ENCODE measurements at regions not wholly inside any gene's neighbourhood (a gene's known extent, or its start where the extent isn't known, plus 50 kb on each side); places are given as distances from the start of the nearest gene placed in this dataset.

DNA sequence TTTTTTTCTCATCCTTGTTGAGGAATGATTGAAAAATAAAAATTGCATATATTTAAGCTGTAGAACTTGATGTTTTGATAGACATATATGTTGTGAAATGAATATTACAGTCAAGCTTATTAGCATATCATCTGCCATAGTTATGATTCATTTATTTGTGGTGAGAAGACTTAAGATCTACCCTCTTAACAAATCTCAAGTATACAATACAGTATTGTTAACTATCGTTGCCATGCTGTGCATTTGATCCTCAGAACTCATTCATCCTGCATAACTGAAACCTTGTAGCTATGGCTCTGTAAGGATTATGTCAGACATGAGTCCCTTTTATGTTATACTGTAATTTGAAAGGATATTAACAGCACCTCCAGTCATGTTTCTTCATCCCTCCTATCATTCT, 2045.3 kb downstream of the ARAP2 start:
- H3K4me1 ChIP-seq = no peaks in the 10 kb centered on the region
- no peak overlapping the region for H3K4me3 ChIP-seq (ENCODE audit: low read depth, low read length)
- TF ChIP-seq, protein P1, sequence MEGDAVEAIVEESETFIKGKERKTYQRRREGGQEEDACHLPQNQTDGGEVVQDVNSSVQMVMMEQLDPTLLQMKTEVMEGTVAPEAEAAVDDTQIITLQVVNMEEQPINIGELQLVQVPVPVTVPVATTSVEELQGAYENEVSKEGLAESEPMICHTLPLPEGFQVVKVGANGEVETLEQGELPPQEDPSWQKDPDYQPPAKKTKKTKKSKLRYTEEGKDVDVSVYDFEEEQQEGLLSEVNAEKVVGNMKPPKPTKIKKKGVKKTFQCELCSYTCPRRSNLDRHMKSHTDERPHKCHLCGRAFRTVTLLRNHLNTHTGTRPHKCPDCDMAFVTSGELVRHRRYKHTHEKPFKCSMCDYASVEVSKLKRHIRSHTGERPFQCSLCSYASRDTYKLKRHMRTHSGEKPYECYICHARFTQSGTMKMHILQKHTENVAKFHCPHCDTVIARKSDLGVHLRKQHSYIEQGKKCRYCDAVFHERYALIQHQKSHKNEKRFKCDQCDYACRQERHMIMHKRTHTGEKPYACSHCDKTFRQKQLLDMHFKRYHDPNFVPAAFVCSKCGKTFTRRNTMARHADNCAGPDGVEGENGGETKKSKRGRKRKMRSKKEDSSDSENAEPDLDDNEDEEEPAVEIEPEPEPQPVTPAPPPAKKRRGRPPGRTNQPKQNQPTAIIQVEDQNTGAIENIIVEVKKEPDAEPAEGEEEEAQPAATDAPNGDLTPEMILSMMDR (IDR thresholded peaks at IDR 0.05; ENCODE audit: low read depth, low read length) = no peak
- no peaks in the 10 kb centered on the region for H3K27me3 ChIP-seq
- H3K36me3 ChIP-seq = no peaks in the 10 kb centered on the region
- no peak for DNase-seq
- no peaks in the 10 kb centered on the region for H3K9me3 ChIP-seq

DNA sequence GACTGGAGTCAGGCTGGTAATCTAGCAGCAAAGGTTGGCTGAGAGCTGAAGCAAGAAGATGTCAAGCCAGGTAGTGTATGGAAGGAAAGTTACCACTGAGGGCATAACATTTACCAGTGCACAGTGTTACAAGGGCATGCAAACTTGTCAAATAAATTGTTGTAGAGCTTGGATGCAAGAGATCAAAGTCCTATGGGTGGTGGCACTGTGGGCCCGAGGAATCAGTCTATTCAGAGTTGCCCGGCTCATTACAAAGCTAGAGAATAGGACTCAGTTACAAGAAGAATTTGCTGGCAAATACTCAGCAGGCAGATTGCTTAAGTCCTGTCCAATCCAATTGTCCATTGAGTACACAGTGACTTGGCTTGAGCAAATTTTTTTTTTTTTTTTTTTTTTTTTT, 2043.8 kb downstream of the ARAP2 start:
- Histone ChIP-seq H3K9me3 (no peaks in the 10 kb centered on the region), H3K27me3 (no peaks in the 10 kb centered on the region), H3K36me3 (no peaks in the 10 kb centered on the region), H3K4me1 (no peaks in the 10 kb centered on the region), H3K4me3 (ENCODE audit: low read depth, low read length) (no peak overlapping the region)
- no peak for DNase-seq
- TF ChIP-seq, protein P1 (IDR thresholded peaks at IDR 0.05; ENCODE audit: low read depth, low read length) = no peak

DNA sequence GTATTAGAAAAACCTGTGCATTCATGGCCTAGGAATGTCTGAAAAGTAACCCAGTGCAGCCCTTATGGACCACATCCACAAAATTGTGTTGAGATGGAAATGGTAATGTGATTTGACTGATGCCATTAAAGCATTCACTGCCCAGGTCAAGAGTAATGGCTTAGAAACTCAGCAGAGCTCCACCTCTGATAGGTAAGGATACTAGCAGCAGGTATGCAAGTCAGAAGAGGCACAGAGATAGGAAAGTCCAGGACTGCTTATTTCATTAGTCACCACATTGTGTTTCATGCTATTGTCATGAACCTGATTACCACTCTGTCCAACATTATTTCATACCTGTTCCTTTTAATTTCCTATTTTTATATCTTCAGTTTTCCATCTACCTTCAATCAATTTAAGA, 2042.2 kb downstream of the ARAP2 start:
- no peak for DNase-seq
- H3K36me3 ChIP-seq = no peaks in the 10 kb centered on the region
- H3K9me3 ChIP-seq = no peaks in the 10 kb centered on the region

DNA sequence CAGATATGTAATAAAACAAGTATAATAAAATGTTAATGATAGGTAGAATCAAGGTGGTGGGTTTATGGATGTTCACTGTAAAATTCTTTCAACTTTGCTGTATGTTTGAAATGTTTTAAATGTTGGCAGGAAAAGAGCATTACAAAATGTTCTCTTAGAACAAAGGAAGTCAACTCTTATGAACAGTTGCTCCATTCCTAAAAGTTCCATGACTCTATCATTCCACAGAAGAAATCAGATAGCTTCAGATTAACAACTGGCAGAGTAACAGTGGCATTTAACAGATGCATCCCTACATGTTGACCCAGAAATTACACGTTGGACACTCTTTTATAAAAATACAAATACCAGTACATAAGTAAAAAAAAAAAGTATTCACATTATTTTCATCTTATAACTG, 2023.7 kb downstream of the ARAP2 start:
- Histone ChIP-seq H3K4me3 (ENCODE audit: low read depth, low read length) (no peak overlapping the region), H3K36me3 (no peaks in the 10 kb centered on the region; the same call in 1 of the 2 replicates), H3K27me3 (no peaks in the 10 kb centered on the region), H3K9me3 (no peaks in the 10 kb centered on the region), H3K4me1 (no peaks in the 10 kb centered on the region)
- no peak for DNase-seq
- TF ChIP-seq, protein P1 (IDR thresholded peaks at IDR 0.05; ENCODE audit: low read depth, low read length) = no peak

More for the DNA sequence above, 2042.2 kb downstream of the ARAP2 start:
- TF ChIP-seq, protein P1 (IDR thresholded peaks at IDR 0.05; ENCODE audit: low read depth, low read length) = no peak
- H3K4me3 ChIP-seq (ENCODE audit: low read depth, low read length) = no peak overlapping the region
- H3K4me1 ChIP-seq = no peaks in the 10 kb centered on the region
- H3K27me3 ChIP-seq = no peaks in the 10 kb centered on the region

DNA sequence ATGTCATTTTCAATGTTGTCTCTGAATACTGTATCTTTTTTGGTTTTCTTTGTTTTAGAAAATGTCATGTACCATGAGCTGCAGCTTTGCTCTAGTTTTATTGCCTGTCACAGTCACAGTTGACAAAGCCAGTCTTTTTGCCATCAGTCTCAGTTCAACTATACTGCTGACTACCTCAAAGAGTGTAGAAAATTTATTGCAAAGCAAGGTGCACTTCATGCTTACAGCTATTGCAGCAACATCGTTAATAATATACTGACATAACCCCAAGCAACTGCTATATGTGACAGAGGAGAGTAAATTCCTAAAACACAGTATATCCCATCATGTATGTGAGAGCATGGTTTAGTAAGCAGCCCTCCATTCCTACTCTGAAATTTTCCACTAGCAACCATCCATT, 2022.3 kb downstream of the ARAP2 start:
- Histone ChIP-seq H3K9me3 (no peaks in the 10 kb centered on the region), H3K4me1 (no peaks in the 10 kb centered on the region), H3K4me3 (ENCODE audit: low read depth, low read length) (no peak overlapping the region), H3K36me3 (no peaks in the 10 kb centered on the region; the same call in 1 of the 2 replicates), H3K27me3 (no peaks in the 10 kb centered on the region)
- DNase-seq = no peak
- TF ChIP-seq, protein P1 (IDR thresholded peaks at IDR 0.05; ENCODE audit: low read depth, low read length) = no peak

DNA sequence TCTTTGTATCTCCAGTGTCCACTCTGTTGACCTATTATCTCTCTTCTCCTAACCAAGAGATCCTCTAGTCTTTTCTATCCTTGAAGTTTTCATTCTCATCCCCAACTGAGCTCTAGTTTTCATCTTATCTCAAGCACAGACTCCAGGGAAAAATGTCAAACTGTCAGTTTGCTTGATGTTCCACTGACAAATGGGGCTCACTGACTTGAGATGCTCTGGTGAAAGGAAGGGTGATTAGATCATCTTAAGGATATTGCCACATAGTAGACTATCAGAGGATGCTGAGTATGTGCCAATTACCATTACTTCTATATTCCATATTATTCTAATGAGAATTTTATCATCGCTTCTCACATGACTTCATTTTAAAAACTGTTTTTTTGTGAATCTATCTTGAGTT, 2008.2 kb downstream of the ARAP2 start:
- no peaks in the 10 kb centered on the region for H3K9me3 ChIP-seq
- H3K36me3 ChIP-seq = no peaks in the 10 kb centered on the region
- DNase-seq = no peak
- TF ChIP-seq, protein P1 (IDR thresholded peaks at IDR 0.05; ENCODE audit: low read depth, low read length) = no peak
- H3K27me3 ChIP-seq = no peaks in the 10 kb centered on the region
- no peaks in the 10 kb centered on the region for H3K4me1 ChIP-seq
- no peak overlapping the region for H3K4me3 ChIP-seq (ENCODE audit: low read depth, low read length)

All from BE2C (cell line).